Lower lobe of right lung (tissue), 2 donors: ENCODE measurements at regions not wholly inside any gene's neighbourhood (a gene's known extent, or its start where the extent isn't known, plus 50 kb on each side); places are given as distances from the start of the nearest gene placed in this dataset.

Source experiments
- ATAC-seq, 2 donors: fragments of 200-7000 bp; cut with Tn5 transposase; one replicate each; pipeline ENCODE4 v1.9.1; 2020 to 2022; ENCODE audit warnings: mild to moderate bottlenecking in 2 of 2, moderate library complexity in 2 of 2
- DNase-seq: peaks from one replicate; pipeline ENCODE4 v3.0.0-alpha.2; 2020
- H3K27ac ChIP-seq: fragments of 200-600 bp; one replicate; pipeline ENCODE4 v1.8.0; 2022
- H3K27me3 ChIP-seq: fragments of 200-600 bp; one replicate; pipeline ENCODE4 v1.8.0; 2022; ENCODE audit warnings: low read depth
- H3K36me3 ChIP-seq: fragments of 200-600 bp; one replicate; pipeline ENCODE4 v1.8.0; 2022; ENCODE audit warnings: mild to moderate bottlenecking
- H3K4me1 ChIP-seq: fragments of 200-600 bp; one replicate; pipeline ENCODE4 v1.8.0; 2022
- H3K4me3 ChIP-seq: fragments of 200-600 bp; one replicate; pipeline ENCODE4 v1.8.0; 2022; ENCODE audit warnings: mild to moderate bottlenecking
- H3K9me3 ChIP-seq: fragments of 200-600 bp; one replicate; pipeline ENCODE4 v1.8.0; 2022
- intact Hi-C: fragments of 100-400 bp; cut with DNase I; formaldehyde crosslinking; loops from one replicate; pipeline ENCODE4 v1.11.0; 2022
- TF ChIP-seq, protein P1 (sequence below): fragments of 200-600 bp; IDR thresholded peaks from one replicate; pipeline ENCODE4 v1.8.0; 2022; ENCODE audit warnings: antibody characterized with exemption, mild to moderate bottlenecking
- donor health status: DM: no; HTN: yes; CAD: no; lungs with severe emphysema.

- intact Hi-C loops, result no loop called here
- Histone ChIP-seq H3K36me3 (no peaks in the 10 kb centered on the region), H3K27ac (no peak overlapping the region), H3K9me3 (no peaks in the 10 kb centered on the region), H3K4me1 (no peaks in the 10 kb centered on the region), H3K27me3 (no peaks in the 10 kb centered on the region), H3K4me3 (no peak overlapping the region)
- TF ChIP-seq, protein P1, sequence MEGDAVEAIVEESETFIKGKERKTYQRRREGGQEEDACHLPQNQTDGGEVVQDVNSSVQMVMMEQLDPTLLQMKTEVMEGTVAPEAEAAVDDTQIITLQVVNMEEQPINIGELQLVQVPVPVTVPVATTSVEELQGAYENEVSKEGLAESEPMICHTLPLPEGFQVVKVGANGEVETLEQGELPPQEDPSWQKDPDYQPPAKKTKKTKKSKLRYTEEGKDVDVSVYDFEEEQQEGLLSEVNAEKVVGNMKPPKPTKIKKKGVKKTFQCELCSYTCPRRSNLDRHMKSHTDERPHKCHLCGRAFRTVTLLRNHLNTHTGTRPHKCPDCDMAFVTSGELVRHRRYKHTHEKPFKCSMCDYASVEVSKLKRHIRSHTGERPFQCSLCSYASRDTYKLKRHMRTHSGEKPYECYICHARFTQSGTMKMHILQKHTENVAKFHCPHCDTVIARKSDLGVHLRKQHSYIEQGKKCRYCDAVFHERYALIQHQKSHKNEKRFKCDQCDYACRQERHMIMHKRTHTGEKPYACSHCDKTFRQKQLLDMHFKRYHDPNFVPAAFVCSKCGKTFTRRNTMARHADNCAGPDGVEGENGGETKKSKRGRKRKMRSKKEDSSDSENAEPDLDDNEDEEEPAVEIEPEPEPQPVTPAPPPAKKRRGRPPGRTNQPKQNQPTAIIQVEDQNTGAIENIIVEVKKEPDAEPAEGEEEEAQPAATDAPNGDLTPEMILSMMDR, result no peak
- ATAC-seq (no peak), DNase-seq (no peak)
Measured at GRCh38 chr22:34587357-34588356, 478.3 kb upstream of the ISX start.

DNA sequence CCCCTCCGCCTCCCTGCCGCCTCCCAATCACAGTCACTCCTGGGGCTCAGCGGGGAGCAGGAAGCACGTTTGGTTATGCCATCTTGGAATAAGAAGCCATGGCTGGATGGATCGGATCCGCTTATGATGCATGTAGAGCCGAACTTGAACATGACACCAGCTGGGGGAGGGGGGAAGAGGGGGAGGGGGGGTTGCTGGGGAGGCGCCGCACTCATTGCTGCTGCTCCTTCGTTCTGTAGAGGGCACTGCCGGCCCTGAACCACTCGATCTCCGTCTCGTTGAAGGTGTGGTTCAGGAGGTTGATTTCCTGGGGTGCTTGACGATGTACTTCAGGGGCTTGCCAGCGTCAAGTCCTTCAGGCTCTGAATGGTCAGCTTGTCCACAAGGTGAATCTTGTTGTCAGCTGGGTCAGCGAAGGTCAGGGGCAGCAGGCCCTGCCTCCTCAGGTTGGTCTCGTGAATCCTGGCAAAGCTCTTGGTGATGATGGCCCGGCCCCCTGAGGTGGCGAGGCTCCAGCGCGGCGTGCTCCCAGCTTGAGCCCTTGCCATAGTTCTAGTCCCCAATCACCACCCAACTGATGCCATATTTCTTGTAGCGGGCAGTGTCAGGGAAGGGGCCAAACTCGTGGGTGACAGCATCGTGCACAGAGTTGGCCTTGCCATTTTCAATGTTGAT lies 476.9 kb upstream of the ISX start:
- no peak for DNase-seq
- H3K4me3 ChIP-seq, result no peak overlapping the region
- H3K9me3 ChIP-seq, result no peaks in the 10 kb centered on the region
- TF ChIP-seq, protein P1, result no peak
- H3K4me1 ChIP-seq, result no peaks in the 10 kb centered on the region
- H3K27ac ChIP-seq, result no peak overlapping the region
- intact Hi-C loops, result no loop called here
- no peaks in the 10 kb centered on the region for H3K27me3 ChIP-seq
- ATAC-seq, result no peak
- no peaks in the 10 kb centered on the region for H3K36me3 ChIP-seq

GRCh38 chr22:34592123-34592740 lies 473.7 kb upstream of the ISX start:
- no peaks in the 10 kb centered on the region for H3K4me1 ChIP-seq
- H3K27ac ChIP-seq, result no peak overlapping the region
- H3K4me3 ChIP-seq, result no peak overlapping the region
- no peaks in the 10 kb centered on the region for H3K36me3 ChIP-seq
- TF ChIP-seq, protein P1, result no peak
- no peaks in the 10 kb centered on the region for H3K27me3 ChIP-seq
- intact Hi-C loops, result no loop called here
- ATAC-seq, result no peak
- H3K9me3 ChIP-seq, result no peaks in the 10 kb centered on the region
- no peak for DNase-seq

DNA sequence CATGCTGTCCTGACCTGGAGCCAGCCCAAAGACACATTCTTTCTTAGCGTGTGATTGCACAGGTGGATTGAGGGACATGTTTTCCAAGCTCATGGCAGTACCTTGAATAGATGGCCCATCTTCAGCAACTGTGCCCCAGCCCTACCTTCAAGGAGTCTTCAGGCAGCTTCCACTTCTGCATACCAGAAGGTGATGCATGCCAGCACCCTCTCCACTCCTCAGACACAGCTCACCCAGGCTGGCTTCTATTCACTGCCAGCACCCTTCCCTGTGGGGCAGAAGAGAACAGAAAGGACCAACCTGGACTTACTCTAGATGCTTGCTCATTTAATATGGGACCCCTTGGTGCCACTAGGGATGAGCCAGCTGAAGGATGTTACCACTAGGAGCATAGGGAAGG lies 466.4 kb upstream of the ISX start:
- Histone ChIP-seq H3K27ac (no peak overlapping the region), H3K36me3 (no peaks in the 10 kb centered on the region), H3K27me3 (peaks cover 5% of the 10 kb centered on the region), H3K9me3 (no peaks in the 10 kb centered on the region), H3K4me1 (no peaks in the 10 kb centered on the region), H3K4me3 (no peak overlapping the region)
- no peak for ATAC-seq
- TF ChIP-seq, protein P1, result no peak
- DNase-seq, result no peak
- intact Hi-C loops, result no loop called here

DNA sequence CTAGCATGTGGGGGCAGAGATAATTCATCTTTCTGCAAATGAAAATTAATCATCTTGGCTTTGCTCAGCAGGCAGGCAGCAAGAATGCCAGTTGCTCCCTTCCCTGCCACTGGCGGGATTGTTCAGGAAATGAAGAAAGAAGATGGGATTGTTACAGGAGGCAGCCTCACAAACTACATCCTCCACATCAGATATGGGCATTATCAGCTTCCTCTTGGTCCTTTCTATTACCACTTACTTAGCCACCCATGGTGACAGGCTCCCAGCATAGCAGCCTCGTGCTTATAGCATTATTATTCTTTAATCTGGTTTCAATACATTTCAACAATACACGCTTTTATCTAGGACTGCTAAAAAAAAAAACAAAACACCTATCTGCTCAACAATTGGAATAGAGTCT lies 461.6 kb upstream of the ISX start:
- no peaks in the 10 kb centered on the region for H3K36me3 ChIP-seq
- H3K4me3 ChIP-seq, result no peak overlapping the region
- DNase-seq, result no peak
- TF ChIP-seq, protein P1, result no peak
- no peaks in the 10 kb centered on the region for H3K27me3 ChIP-seq
- H3K4me1 ChIP-seq, result no peaks in the 10 kb centered on the region
- no peaks in the 10 kb centered on the region for H3K9me3 ChIP-seq
- ATAC-seq, result no peak
- intact Hi-C loops, result no loop called here
- H3K27ac ChIP-seq, result no peak overlapping the region
